ENCODE measurements at regions not wholly inside any gene's neighbourhood (a gene's known extent, or its start where the extent isn't known, plus 50 kb on each side); places are given as distances from the start of the nearest gene placed in this dataset.
A peak's percentile ranks its signal among the peaks of the same experiment; 100 is the strongest.
"Not testable (repeated sequence)": the region's sequence is repeated elsewhere in the genome, so short reads cannot be mapped to it uniquely, and the experiment has no call there.

- no peak for DNase-seq
Observed at GRCh38 chr11:130979386-130979972, 63.2 kb upstream of the SNX19 start.

- no peak for DNase-seq
Observed at GRCh38 chr11:130980071-130980862, 64.0 kb upstream of the SNX19 start.

DNA sequence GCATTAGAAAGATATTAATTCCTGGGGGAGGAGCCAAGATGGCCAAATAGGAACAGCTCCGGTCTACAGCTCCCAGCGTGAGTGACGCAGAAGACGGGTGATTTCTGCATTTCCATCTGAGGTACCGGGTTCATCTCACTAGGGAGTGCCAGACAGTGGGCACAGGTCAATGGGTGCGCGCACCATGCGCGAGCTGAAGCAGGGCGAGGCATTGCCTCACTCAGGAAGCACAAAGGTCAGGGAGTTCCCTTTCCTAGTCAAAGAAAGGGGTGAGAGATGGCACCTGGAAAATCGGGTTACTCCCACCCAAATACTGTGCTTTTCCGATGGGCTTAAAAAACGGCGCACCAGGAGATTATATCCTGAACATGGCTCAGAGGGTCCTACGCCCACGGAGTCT lies 68.0 kb upstream of the SNX19 start:
- DNase-seq: not testable (repeated sequence)

DNA sequence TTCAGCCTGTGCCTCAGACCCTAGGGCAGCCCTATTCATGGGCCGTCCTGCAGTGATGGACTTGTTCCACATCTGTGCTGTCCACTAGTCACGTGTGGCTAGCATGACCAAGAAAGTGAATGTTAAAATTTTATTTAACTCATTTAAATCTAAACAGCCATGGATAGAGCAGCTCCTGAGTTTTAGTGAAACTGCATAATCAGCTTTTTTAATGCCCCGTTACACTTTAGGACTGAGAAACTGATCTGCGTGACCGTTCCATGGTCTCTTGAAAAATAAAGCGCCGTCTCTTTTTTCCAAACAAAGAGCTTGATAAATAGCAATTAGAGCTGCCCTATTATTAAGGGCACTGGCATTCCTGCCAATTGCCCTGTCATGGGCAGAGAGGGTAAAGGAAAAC lies 76.5 kb upstream of the SNX19 start:
- DNase-seq: no peak

GRCh38 chr11:130994043-130994442 lies 77.8 kb upstream of the SNX19 start:
- DNase-seq: no peak

DNA sequence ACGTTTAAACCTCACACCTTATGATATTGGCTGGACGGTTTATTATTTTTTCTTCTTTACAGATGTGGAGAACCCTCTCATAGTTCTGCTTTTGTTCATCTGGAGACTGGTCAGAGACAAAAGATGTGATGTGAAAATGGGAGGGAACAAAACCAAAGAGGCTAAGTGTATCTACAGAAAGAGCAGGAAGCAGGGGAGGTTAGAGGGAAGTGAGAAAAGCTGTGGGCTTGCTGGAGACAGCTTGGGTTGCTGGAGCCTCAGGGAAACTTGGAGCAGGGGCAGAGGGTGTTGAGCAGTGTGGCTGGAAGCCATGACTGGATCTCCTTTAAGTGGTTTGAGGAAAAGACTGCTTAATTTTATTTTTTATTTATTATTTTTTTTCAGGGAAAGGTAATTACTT lies 79.0 kb upstream of the SNX19 start:
- DNase-seq: no peak

DNA sequence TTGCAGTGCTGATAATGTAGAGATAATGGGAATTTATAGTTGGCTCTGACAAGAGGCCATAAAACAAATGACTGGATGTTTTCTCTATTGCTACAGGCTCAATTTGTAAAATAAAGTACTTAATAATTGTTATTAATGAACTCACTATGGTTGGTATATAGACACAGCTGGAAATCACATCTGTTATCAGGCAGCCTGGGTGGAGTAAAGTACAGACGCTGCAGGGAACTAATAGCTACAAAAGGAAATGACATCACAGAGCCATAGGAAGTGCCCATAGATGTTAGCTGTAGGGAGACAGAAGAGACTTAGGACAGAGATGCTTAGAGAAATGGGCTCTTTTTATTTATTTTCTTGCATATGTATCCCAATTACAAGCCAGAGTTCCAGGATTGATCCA lies 81.0 kb upstream of the SNX19 start:
- no peak for DNase-seq

DNA sequence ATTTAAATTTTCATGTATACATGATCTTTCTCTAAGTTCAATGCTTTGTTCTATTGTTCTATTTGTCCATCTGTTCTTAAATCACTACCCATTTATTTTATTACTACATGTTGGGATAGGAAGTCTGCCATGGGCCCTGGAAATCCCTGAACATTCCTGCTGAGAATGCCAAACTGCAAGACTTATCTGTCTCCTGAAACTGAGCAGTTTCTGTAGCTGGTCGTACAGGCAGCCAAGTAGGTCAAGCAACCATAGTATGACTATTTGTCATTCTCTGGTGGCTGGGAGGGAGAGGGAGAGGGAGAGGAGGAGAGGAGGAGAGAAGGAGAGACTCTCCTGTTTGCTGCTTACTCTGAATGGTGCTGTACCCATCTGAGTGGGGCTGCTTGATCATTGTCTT lies 82.8 kb upstream of the SNX19 start:
- no peak for DNase-seq

DNA sequence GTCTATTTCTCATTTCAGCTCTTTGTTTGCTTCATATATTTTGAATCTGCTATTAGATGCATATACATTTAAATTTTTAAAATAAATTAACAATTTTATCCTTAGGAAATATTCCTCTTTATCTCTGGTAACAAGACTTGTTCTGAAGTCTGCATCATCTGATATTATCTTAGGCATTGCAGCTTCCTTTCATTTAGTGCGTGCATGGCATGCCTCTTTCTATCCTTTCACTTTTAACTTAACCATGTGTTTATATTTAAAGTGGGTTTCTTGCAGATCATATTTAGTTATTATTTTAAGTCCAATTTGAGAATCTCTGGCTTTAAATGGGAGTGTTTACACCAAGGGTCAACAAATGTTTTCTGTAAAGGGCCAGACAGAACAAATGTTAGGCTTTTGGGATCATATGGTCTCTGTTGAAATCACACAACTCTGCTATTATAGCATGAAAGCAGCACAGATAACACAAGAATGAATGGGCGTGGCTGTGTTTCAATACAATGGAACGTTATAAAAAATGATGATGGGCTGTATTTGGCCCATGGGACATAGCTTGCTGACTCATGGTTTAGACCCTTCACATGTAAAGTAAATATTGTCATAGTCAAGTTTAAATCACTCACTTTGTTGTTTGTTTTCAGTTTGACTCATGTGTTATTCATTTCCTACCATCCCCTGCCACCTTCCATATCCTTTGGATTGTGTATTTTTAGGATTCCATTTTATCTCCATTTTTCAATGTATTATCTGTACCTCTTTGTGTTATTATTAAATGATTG lies 83.9 kb upstream of the SNX19 start:
- DNase-seq: no peak

DNA sequence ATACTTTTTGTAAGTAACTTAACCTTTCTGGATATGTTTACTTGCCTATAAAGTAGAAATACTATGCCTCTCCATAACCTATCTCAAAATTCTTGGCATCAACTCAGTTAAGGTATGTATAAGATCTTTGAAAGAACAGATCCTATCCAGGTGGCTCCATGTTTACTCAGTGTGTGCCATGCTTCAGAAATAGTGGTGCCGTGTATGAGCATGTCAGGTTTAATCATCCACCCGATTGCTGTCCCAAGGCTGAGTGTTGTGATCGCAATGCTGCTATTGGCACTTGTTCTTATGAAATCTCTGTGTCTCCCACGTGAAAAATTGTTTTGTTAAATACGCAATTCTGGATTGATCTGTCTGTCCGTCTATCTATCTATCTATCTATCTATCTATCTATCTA lies 85.9 kb upstream of the SNX19 start:
- DNase-seq: no peak

DNA sequence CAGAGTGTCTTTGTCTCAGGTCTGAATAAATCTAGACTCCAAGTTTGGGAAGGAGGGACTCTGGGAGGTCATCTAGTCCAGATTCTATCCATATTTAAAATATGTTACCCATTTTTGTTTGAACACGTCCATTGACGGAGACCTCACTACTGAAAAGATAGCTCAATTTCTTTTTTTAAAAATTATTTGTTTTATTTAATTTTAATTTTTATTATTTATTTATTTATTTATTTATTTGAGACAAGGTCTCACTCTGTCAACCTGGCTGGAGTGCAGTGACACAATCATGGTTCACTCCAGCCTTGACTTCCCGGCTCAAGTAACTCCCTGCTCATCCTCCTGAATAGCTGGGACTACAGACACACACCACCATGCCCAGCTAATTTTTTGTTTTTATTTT lies 89.5 kb upstream of the SNX19 start:
- DNase-seq: no peak

DNA sequence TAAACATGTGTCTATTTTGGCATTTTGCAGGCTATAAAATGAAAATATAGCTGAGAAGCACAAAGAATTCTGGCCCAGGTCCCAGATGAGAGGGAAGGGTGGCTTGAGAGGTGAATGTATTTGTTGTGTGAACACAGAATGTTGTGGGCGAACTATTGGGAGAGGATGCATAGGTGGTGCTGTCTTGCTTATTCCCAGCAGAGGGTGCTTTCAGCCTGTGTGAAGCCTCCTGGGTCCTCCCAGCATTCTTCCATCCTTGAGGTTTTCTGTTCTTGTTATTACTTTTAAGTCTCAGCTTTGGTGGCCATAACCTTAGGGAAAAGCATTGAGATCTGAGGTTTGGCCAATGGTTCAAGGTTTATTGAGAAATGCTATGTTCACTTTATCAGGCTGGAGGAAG lies 108.7 kb upstream of the SNX19 start:
- DNase-seq: peak; percentile 8

DNA sequence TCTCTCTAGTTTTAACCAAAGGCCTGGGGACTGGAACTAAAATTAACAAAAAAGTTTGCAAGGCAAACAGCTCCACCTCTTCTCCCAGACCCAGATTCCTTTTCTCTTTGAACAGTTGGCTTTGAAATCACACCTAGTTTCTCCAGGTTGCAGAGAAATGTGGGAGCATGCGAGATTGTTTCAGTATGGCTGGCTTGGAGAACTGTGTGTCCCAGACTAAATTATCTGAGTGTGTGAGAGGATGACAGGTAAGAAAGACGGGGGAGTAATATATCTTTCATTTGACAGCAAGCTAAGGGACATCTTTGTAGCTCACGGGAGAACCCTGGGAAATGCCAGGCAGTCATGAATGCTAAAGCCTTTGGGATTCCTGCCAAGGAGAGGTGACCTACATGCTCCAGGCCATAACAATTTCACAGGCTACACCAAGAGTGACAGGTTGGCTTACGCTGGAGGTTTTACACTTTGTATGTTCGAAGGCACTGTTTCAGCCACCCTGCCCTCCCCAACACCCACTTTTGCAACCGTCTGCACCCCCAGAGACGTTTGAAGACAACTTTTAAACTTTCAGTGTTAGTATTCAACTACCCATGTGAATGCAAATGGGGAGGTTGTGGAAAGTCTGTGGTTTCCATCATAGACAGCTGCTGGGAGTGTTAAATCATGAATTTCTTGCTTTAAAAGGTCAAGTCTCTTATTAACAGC lies 109.3 kb upstream of the SNX19 start:
- no peak for DNase-seq

DNA sequence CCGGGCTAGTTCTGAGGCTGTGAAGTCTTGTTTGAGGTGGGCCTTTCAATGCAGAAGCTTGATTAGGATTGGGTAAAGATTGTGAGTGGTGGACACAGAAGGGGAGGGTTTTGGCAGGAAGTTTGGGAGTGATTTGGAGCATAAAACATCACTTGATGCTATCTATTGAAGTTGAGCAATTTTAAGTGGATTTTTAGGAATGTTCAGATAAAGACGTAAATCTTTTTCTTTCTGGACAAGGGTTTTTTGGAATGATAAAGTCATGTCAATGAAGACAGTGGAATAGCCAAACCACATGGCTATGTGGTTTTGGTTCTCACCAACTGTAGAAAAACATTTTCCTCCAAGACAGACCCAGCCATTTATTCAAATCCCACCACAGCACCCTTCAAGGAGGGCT lies 111.2 kb upstream of the SNX19 start:
- no peak for DNase-seq

DNA sequence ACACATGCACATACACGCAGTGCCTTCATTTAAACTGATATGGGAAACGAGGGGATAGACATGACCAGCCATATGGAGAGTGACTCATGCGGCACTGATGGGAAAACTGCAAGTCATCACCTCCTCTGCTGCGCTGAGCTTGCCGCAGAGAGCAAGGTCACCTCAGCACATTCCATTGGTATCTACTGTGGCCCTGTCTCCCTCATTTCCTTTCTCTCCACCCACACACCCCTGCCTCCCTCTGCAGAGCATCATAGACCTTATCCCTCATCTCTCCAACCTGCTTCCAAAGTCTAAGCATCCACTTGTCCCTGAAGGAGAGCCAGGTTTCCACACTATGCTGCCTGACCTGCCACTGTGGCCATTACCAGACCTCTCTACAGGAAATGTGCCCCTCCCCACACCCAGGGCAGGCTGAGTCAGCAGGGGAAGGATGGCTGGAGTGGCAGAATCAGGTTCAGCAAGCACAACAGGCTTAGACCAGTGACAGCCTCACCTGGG lies 116.9 kb upstream of the SNX19 start:
- no peak for DNase-seq

DNA sequence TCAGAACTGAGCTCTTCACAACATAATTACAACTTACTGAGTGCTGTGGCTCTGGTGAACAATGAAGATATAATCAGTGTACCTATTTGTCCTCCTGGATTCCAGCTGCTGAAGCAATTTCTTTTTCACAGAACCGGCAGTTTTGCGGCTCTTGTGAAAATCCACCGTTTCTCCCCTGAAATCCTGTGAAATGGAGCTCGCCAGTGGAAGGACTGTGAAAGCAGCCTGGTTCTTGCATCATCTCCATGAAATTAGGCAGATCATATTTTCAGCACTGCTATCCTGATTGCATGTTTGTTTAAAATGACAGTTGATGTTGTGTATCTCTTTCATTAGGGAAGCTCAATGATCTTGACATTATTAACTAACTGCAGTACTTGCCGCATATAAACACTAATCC lies 120.2 kb upstream of the SNX19 start:
- no peak for DNase-seq

DNA sequence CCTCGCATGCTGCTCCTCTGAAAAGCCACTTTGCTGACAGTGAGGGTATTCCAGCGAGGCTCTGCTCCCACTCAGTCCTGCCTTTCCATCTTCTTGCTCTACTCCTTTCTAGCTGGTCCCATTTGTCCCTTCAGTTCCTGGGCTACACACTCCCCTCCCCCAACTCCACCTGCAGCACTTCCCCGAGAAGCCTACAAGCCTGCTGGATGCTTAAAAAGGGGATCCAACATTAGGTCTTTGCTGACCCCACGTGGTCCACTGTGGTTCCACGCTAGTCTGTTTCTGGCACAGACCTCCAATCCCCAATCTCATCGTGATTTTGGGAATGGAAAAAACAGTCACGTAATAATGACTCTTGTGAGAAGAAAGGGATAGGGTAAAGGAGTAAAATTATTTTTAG lies 121.6 kb upstream of the SNX19 start:
- no peak for DNase-seq

DNA sequence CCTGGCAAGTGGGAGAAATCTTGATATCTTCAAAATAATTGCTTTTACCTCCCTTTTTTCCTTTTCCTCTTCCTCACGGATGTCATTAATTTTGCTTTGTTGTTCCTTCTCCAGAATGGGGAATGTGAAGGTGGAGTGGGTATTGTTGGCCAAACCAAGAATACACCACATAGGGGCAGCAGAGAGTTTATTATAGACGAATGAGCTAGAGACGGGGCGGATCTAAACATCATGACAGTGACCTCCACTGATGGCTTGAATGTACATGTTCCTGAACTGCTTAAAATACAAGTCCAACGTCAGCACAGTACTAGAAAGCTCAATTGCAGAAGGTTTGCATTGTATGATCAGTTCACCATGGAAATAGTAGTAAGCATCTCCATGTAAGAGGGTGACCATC lies 122.3 kb upstream of the SNX19 start:
- no peak for DNase-seq

GRCh38 chr11:131041331-131042040 lies 125.2 kb upstream of the SNX19 start:
- DNase-seq: no peak

DNA sequence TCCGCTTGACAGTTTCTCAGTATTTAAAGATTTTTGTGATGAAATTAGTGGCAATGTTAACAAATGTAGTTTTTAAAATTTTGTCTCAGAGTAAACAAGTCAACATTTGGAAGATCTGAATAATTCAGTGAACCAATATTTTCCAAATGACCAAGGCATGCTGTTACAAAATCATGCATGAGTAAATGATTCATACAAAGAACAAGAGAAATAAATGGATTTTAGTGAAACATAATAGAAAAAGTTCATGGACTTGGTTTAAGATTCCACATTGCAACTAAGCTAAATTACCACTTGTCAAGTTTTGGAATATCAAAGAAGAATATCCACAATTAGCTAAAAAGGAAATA lies 125.7 kb upstream of the SNX19 start:
- no peak for DNase-seq

DNA sequence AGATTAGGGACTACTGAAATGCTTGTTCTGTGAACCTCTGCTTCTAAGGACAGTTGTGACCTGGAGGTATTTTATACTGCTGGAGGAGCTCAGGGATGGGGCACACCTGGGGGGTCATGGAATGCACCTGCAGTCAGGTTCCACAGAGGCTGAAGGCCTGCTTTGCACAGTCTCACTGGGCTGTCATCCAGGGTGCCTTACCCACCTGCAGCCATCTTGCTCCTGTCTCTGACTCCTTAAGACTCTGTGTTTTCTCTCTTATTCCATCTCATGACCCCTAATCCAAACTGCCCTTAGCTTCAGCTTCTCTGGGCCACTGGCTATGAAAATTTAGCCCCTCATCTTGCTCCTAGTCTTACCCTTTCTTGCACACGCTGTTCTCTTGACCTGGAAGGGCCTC lies 127.0 kb upstream of the SNX19 start:
- DNase-seq: no peak

DNA sequence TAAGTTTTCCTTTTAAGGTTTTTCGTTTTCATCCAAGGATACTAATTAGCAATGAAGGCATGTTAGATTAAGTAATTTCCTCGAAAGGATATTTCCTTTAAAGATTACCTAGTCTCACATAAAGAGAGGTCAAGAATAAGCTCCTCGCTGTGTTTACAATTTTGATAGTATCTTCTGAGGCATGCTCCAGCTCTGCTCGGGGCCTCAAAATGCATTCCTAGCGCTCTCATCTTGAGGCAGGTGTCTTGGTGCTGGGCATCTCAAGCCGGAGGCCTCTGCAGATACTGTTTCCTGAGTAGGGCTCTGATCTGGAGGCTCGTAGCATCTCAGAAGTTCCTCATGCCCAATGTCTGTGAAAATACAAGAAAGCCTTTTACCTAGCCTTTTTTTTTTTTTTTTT lies 128.6 kb upstream of the SNX19 start:
- no peak for DNase-seq

DNA sequence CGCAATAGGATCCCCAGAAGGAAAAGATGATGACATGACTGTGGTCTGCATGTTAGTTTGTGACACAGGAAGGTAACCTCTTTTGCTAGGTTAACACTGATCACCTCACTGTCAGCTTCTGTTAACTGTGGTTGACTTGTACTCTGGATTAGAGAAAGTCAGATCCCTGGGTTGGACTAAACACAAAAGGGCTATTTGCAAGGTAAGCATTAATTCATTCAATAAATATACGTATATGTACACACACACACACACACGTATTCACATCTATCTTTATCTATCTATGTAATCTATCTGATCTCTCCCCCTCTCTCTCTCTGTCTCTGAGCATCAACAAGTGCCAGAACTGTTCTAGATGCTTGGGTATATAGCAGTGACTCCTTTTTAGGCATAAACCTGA lies 136.1 kb upstream of the SNX19 start:
- no peak for DNase-seq
